Gastroesophageal sphincter (tissue), 3 donors: ENCODE measurements at regions not wholly inside any gene's neighbourhood (a gene's known extent, or its start where the extent isn't known, plus 50 kb on each side); places are given as distances from the start of the nearest gene placed in this dataset.

Experiments
- EP300 ChIP-seq: sonication (generic); formaldehyde crosslinking; IDR thresholded peaks from one replicate; pipeline ENCODE4 v1.6.1; 2017; ENCODE audit warnings: antibody characterized with exemption, mild to moderate bottlenecking
- POLR2A ChIP-seq, 2 donors: fragments of 450-650 bp; IDR thresholded peaks; one replicate each; pipeline ENCODE4 v1.6.1; 2017; ENCODE audit warnings: antibody characterized with exemption in 2 of 2, mild to moderate bottlenecking in 2 of 2, moderate library complexity in 1 of 2
- POLR2AphosphoS5 ChIP-seq: sonication (generic); formaldehyde crosslinking; IDR thresholded peaks from one replicate; pipeline ENCODE4 v1.6.1; 2017; ENCODE audit warnings: antibody characterized with exemption
- TF ChIP-seq, protein P1 (sequence below), 4 experiments: fragments of 200-600 bp in 2 of 4; fragments of 450-650 bp in 2 of 4; sonication (generic) in 1 of 4; IDR thresholded peaks; one replicate each; pipeline ENCODE4 v1.5.1; 2017 to 2019; ENCODE audit warnings: antibody characterized with exemption in 4 of 4, mild to moderate bottlenecking in 2 of 4, moderate library complexity in 2 of 4

- TF ChIP-seq, protein P1, sequence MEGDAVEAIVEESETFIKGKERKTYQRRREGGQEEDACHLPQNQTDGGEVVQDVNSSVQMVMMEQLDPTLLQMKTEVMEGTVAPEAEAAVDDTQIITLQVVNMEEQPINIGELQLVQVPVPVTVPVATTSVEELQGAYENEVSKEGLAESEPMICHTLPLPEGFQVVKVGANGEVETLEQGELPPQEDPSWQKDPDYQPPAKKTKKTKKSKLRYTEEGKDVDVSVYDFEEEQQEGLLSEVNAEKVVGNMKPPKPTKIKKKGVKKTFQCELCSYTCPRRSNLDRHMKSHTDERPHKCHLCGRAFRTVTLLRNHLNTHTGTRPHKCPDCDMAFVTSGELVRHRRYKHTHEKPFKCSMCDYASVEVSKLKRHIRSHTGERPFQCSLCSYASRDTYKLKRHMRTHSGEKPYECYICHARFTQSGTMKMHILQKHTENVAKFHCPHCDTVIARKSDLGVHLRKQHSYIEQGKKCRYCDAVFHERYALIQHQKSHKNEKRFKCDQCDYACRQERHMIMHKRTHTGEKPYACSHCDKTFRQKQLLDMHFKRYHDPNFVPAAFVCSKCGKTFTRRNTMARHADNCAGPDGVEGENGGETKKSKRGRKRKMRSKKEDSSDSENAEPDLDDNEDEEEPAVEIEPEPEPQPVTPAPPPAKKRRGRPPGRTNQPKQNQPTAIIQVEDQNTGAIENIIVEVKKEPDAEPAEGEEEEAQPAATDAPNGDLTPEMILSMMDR (IDR thresholded peaks at IDR 0.05), result no peak
- TF ChIP-seq EP300 (no peak), POLR2A (IDR thresholded peaks at IDR 0.05) (no peak), POLR2AphosphoS5 (no peak)
Observed at GRCh38 chrX:80354966-80355465, 65.2 kb upstream of the TENT5D start.
